Panc1 (cell line): ENCODE measurements at regions not wholly inside any gene's neighbourhood (a gene's known extent, or its start where the extent isn't known, plus 50 kb on each side); places are given as distances from the start of the nearest gene placed in this dataset.

Experiments
- CTCF ChIP-seq: fragments of 450-650 bp; IDR thresholded peaks from 2 replicates; pipeline ENCODE4 v1.5.1; 2017; ENCODE audit warnings: mild to moderate bottlenecking
- POLR2AphosphoS5 ChIP-seq: IDR thresholded peaks from 2 replicates; pipeline ENCODE4 v1.6.1; 2012; ENCODE audit warnings: mild to moderate bottlenecking, low read depth, low read length, moderate library complexity
- REST ChIP-seq, 2 experiments: IDR thresholded peaks; 2 replicates each; pipeline ENCODE4 v1.6.1; 2011 to 2012; ENCODE audit warnings: low read depth in 2 of 2, control low read depth in 1 of 2, low read length in 1 of 2, mild to moderate bottlenecking in 1 of 2, moderate library complexity in 1 of 2; ENCODE audit not compliant: insufficient read depth in 1 of 2
- SIN3A ChIP-seq: IDR thresholded peaks from 2 replicates; pipeline ENCODE4 v1.6.1; 2012; ENCODE audit warnings: low read depth, mild to moderate bottlenecking, low read length, moderate library complexity, borderline replicate concordance; ENCODE audit not compliant: insufficient read depth

GRCh38 chr3:13206799-13207577, 133.8 kb upstream of the IQSEC1 start:
- no peak for TF ChIP-seq POLR2AphosphoS5
- no peak for TF ChIP-seq CTCF
- no peak for TF ChIP-seq REST (IDR thresholded peaks at IDR 0.05; ENCODE audit: insufficient read depth in 1 of 2, low read depth in 2 of 2, low read length in 1 of 2)
- no peak for TF ChIP-seq SIN3A
